ENCODE measurements at regions not wholly inside any gene's neighbourhood (a gene's known extent, or its start where the extent isn't known, plus 50 kb on each side); places are given as distances from the start of the nearest gene placed in this dataset.
"Not testable (repeated sequence)": the region's sequence is repeated elsewhere in the genome, so short reads cannot be mapped to it uniquely, and the experiment has no call there.

GRCh38 chr10:3385487-3385886 lies 212.9 kb upstream of the PITRM1 start:
- no peak for DNase-seq (ENCODE audit: low spot score)

GRCh38 chr10:3382092-3382491 lies 209.5 kb upstream of the PITRM1 start:
- no peak for DNase-seq (ENCODE audit: low spot score)

GRCh38 chr10:3380406-3381050 lies 207.9 kb upstream of the PITRM1 start:
- DNase-seq (ENCODE audit: low spot score) = no peak

DNA sequence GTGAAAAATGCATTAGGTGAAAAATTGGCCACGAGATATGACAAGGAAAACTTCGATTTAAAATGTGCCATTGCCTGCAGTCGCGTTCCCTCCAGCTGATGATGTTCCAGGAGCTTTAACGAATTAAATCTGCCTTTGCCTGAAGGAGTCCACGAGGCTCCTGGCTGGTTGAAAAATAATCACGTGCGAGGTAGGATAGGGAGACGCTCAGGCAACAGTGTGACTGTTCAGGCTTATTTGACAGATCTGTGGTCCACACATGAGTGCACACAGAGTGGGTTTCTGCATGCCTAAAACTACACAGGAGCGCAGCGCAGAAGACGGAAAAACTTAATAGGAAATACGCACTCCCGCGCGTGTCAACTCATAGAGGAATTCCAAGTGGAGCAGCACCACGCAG lies 204.0 kb upstream of the PITRM1 start:
- DNase-seq (ENCODE audit: low spot score) = no peak

DNA sequence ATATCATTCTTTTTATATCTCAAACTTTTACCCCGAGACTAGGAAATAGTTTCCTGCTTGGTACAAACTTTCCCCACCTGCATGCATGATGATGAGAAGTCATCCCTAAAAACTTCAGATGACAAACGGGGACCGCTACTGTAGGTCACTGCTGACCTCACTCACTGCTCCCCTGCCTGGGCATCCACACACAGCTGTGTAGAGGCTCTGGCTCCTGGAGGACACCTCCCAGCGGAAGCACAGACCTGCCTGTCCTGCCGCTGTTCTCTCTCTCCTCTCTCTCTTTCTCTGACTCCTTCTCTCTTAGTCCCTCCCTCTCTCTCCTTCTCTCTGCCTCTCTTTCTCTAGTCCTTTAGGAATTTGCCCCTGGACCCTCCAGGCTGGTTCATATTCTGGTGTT lies 202.9 kb upstream of the PITRM1 start:
- no peak for DNase-seq (ENCODE audit: low spot score)

DNA sequence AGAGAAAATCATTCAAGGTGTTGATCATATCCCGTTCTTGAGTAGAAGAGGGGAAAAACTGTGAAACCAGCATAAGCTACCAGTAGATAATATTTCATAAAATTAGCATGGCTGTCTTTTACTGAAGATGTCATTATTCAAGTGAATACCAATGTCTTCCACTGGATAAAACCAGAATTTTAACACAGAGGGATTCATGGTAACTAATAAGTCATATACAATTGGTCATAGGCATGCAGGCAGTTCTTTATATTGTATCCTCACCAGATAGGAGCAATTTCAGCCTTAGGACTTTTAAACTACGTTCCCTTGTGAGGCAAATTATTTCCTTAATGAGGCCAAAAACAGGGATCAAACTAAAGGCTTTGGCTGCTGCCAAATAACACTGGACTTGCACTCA lies 202.3 kb upstream of the PITRM1 start:
- DNase-seq (ENCODE audit: low spot score) = no peak

DNA sequence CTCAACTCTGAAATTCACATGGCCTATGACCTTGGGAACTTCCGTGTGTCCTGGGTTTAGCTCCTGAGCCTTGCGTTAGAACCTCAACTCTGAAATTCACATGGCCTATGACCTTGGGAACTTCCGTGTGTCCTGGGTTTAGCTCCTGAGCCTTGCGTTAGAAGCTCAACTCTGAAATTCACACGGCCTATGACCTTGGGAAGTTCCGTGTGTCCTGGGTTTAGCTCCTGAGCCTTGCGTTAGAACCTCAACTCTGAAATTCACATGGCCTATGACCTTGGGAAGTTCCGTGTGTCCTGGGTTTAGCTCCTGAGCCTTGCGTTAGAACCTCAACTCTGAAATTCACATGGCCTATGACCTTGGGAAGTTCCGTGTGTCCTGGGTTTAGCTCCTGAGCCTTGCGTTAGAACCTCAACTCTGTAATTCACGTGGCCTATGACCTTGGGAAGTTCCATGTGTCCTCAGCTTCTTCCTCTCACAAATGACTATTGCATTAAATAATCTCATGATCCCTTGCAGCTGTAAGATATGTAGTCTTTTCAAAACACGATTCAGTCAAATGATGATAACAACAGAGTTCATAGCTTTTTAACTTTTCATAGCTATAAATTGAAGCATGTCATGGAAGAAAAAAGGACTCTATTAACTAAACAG lies 200.9 kb upstream of the PITRM1 start:
- DNase-seq (ENCODE audit: low spot score) = not testable (repeated sequence)

DNA sequence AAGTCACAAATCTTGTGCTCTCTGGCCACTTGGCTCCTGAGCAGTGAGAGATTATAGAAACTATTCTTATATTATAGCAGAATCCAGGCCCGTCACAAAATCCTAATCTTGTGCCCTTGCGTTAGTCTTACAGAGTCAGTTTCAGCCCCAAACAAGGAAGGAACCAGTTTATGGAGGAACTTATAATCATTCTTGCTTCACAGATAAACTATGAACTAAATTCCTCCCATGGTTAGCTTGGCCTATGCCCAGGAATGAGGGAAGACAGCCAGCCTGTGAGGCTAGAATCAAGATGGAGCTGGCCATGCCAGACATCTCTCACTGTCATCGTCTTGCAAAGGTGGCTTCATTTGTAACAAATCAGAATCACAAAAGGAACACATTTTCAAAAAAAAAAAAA lies 199.7 kb upstream of the PITRM1 start:
- no peak for DNase-seq (ENCODE audit: low spot score)

DNA sequence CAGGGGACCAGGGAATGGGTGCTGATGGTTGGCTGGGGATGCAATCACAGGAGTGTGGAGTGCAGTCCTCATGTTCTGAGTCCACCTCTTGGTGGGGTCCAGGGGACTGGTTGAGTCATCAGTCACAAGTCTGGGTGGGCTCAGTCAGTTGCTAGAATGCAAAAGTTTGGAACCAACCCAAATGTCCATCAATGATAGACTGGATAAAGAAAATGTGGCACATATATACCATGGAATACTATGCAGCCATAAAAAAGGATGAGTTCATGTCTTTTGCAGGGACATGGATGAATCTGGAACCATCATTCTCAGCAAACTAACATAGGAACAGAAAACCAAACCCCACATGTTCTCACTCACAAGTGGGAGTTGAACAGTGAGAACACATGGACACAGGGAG lies 199.0 kb upstream of the PITRM1 start:
- not testable (repeated sequence) for DNase-seq (ENCODE audit: low spot score)

GRCh38 chr10:3366735-3367405 lies 194.3 kb upstream of the PITRM1 start:
- no peak for DNase-seq (ENCODE audit: low spot score)

- DNase-seq (ENCODE audit: low spot score) = no peak
These were observed 193.5 kb upstream of the PITRM1 start for GRCh38 chr10:3366043-3366442.

GRCh38 chr10:3365630-3366029 lies 193.0 kb upstream of the PITRM1 start:
- no peak for DNase-seq (ENCODE audit: low spot score)

DNA sequence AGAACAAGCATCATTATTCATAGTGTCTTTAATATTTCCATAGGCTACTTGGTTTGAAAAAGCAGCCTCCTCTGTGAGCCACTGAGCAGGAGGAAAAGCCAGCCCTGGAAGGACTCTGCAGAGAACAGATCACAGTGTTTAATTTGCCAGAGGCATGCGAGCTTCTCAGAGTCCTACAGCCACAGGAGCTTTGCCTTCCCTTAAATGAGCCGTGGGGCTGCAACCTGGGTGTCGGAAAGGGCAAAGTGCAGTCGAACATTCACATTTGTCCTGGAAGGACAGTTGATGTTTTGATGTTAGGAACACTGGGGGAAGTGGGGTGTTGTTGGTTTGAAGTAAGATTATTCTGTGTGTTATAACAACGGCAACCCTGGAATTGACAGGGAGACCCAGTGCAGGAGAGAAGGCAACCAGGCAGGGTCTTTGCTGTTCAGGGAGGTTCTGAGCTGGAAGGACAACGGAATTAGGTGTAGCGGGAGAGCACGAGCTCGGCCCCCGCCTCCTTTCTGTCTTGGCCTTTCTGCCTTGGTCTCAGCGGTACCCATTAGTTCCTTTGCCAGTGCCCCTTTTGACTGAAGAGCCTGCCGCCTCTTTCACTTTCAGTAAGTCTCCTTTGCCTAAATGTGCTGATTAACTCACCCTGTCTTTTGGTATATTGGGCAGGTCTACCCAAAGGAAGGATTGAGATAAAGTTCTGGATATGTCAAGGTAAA lies 192.3 kb upstream of the PITRM1 start:
- DNase-seq (ENCODE audit: low spot score) = no peak

DNA sequence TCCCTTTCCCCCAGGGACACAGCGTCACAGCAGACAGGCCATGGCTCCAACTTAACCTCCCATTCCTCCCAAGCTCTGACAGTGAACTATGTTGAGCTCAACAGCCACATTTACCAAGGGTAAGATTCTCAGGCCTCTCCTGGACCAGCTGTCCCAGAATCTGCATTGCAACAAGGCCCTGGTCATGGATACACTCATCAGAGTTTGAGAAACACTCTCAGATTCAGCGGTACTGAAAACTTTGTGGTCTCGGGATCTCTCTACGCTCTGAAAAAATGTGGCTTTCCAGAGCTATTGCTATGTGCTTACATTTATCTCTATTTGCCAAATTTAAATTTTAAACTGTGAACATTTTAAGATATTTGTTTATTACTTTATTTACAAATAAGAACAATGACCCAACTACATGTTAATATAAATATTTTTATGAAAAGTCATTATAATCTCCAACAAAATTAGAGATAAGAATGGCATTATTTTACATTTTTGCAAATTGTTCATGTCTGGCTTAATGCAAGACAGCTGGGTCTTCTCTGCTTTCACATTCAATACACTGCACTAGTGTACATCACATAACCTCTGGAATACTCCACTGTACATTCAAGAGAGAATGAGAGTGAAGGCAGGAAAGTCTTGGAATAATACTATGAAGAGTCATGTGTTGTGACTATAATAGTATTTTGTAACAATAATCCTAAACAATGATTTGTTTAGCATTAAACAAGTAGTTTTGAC lies 190.9 kb upstream of the PITRM1 start:
- DNase-seq (ENCODE audit: low spot score) = no peak

DNA sequence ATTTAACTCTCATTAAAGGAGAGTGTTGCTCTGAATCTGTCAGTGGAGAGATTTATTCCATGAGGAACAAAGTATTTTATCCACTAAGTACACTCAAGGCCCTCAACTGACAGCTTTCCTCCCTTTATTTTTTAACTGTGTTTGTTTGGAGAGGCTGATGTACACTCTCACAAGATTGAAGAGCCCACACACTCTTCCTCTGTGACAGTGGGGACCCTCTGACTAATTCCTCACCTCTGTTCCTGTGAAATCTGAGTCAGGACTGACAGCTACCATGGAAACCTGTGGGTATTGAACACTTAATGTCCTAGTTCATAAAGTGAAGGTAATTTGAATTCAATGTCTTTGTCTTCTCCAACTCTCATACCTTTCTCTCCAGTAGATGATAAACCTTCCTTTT lies 189.8 kb upstream of the PITRM1 start:
- DNase-seq (ENCODE audit: low spot score) = no peak

GRCh38 chr10:3361640-3362039 lies 189.1 kb upstream of the PITRM1 start:
- no peak for DNase-seq (ENCODE audit: low spot score)

DNA sequence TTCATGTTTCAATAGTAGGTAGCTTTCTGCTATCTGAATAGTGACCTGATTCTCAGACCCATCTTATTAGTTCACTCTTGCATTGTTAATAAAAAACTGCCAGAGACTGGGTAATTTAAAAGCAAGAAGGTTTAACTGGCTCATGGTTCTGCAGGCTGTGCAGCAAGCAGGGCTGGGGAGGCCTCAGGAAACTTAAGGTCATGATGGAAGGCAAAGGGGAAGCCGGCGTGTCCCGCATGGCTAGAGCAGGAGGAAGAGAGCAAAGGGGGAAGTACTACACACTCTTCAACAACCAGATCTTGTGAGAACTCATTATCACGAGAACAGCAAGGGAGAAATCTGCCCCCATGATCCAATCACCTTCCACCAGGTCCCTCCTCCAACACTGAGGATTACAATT lies 185.2 kb upstream of the PITRM1 start:
- no peak for DNase-seq (ENCODE audit: low spot score)

DNA sequence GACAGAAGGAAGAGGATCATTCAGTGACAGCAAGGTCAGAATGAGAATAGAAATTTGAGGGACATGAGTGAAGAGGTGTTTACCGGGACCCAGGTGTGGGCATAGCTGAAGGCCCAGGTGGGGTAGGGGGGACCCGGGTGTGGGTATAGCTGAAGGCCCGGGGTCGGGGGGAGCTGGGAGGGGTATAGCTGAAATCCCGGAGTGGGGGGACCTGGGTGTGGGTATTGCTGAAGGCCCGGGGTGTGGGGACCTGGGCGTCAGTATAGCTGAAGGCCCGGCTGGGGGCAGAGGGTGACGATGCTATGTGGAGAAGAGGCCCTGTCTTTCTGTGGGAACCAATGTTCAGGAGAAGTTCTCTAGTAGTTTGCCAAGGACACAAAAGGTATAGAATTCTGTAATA lies 183.0 kb upstream of the PITRM1 start:
- no peak for DNase-seq (ENCODE audit: low spot score)

DNA sequence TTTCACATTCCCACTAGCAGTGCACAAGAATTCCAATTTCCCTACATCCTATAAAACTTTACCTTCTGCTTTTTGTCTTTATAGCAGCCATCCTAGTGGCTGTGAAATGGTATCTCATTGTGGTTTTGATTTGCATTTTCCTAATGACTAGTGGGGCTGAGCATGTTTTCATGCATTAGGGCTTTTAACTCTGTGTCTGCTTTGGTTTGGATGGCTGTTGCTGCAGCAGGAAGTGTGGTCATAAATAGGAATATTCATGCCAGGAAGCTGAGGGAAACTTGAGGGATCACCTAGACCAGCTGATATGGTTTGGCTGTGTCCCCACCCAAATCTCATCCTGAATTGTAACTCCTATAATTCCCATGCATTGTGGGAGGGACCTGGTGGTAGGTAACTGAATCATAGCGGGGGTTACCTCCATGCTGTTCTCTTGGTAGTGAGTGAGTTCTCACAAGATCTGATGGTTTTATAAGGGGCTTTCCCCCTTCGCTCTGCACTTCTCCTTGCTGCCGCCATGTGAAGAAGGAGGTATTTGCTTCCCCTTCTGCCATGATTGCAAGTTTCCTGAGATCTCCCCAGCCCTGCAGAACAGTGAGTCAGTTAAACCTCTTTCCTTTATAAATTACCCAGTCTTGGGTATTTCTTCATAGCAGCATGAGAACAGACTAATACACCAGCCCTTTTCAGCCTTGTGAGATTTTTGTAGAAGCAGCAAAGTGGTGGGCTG lies 181.8 kb upstream of the PITRM1 start:
- DNase-seq (ENCODE audit: low spot score) = no peak

DNA sequence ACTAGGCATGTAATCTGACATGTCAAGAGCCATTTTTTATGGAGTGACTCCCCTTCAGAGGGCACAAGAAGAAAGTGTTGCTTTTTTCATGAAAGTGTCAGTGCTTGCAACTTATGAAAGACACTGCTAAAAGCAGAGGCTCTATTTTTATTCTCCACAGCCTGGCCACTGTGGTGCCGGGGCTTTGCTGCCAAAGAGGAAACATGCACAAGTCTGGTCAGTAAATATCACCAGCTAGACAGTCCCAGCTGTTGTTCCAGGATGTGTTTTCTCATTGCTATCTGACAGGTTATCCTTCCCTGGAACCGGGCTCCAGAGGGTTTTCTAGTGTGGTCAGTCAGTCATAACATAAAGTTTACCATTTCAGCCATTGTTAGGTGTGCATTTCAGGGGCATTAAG lies 180.7 kb upstream of the PITRM1 start:
- no peak for DNase-seq (ENCODE audit: low spot score)

GRCh38 chr10:3350617-3351258 lies 178.2 kb upstream of the PITRM1 start:
- no peak for DNase-seq (ENCODE audit: low spot score)

Measured in H4 (cell line).